HG02623 (cell line): ENCODE measurements at regions not wholly inside any gene's neighbourhood (a gene's known extent, or its start where the extent isn't known, plus 50 kb on each side); places are given as distances from the start of the nearest gene placed in this dataset.
"Not testable (repeated sequence)": the region's sequence is repeated elsewhere in the genome, so short reads cannot be mapped to it uniquely, and the experiment has no call there.

ENCODE experiments used
- ATAC-seq: cut with Tn5 transposase; IDR thresholded peaks from one replicate; pipeline ENCODE4 v1.9.1; 2021; ENCODE audit warnings: moderate library complexity; ENCODE audit not compliant: unreplicated experiment

DNA sequence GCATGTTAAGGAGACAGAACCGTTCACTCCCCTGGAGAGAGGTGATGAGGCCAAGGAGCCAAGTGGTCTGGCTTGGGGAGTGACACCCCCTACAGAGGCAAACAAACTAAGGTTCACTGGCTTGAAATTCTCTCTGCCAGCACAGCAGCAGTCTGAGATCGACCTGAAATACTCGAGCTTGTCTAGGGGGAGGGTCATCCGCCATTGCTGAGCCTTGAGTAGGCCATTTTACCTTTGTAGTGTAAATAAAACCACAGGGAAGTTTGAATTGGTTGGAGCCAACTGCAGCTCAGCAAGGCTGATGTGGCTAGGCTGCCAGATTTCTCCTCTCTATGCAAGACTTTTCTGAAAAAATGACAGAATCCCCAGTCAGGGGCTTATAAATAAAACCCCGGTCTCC is 52.9 kb downstream of the CDY2B start:
- ATAC-seq: not testable (repeated sequence)

GRCh38 chrY:17819700-17820099 is 60.3 kb downstream of the CDY2B start:
- not testable (repeated sequence) for ATAC-seq

- not testable (repeated sequence) for ATAC-seq
Measured at GRCh38 chrY:17819025-17819646, 60.9 kb downstream of the CDY2B start.

DNA sequence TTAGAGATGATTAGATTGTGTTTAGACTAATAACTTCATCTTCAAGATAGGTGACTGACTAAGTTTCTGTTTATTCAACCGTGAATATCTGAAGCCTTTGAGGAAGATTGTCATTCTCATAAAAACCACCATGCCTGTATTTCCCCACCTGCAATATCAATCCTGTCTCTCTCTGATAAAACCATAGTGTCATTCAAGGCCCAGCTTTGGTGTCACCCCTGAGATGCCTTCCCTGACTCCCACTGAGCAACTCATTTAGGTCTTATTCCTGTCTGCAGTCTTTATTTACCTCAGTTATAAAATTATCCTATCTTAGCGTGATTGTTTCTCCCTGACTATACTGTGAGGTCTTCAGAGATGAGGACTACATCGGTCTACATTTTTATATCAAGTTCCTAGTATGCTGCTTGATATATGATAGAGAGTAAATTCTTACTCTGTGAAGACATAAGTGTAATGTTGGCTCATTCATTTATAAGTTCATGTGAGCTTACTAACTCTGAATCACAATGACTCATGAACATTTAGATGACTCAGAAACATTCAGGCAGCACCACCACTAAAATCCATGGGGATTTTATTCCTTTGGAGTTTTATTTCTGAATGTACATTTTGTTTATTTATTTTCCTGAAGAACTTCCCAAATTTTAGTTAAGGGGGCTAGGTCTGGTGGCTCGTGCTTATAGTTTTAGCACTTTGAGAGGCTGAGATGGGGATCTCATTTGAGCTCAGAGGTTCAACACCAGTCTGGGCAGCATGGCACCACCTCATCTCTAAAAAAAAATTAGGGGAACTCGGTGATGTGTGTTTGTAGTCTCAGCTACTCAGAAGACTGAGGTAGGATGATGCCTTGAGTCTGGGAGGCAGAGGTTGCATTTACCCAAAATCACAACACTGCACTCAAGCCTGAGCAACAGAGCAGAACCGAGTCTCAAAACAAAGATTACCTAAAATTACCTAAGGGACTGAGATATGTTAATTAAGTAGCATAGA is 62.6 kb downstream of the CDY2B start:
- ATAC-seq: not testable (repeated sequence)

GRCh38 chrY:17812664-17813063 is 67.4 kb downstream of the CDY2B start:
- ATAC-seq: not testable (repeated sequence)

DNA sequence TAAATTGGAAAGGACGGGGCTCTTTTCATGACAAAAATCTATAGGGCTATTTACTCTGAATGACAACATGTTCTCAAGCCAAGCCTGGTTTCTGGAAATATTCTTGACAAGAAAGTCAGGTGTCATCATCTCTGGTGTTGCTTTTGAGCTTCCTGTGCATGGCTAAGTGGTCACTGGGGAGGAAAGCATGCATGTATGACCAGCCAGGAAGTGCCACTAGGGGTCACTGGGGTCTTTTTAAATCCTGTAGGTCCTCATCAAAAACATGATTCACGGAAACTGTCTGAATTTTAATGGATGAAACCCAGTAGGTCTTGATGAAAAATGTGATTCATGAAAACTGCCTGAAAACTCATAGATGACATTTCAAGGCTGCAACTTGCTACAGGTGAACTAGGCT is 80.1 kb downstream of the CDY2B start:
- ATAC-seq: not testable (repeated sequence)

- ATAC-seq: not testable (repeated sequence)
Measured at GRCh38 chrY:17787214-17787613, 92.8 kb downstream of the CDY2B start.

DNA sequence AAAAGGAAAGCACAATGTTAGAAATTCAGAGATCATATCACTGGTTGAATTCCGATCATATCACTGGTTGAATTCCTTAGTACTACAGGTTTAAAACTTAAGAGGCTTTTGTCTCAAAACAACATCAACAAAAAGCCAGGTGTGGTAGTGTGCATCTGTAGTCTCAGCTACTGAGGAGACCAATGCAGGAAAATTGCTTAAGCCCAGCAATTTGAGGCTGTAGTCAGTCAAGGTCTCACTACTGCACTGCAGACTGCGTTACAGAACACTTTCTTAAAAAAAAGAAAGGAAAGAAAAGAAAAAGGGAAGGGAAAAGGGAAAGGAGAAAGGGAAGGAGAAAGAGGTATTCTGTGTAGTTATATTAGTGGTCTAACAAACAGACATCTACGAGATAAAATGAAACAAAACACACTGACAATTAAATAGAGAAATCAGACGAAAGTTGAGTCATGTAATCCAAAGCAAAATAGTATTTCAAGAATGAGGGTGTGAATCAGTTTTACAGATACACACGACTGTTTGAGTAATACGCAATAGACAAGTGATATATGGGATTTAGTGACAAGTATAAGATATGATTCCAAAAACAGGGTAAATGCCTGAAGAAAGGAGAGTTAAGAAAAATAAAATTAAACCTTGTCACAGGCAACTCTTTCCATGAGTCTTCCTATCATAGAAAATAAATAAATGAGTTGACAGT is 113.9 kb downstream of the CDY2B start:
- not testable (repeated sequence) for ATAC-seq

GRCh38 chrY:17759213-17759612 is 120.8 kb downstream of the CDY2B start:
- ATAC-seq: not testable (repeated sequence)

DNA sequence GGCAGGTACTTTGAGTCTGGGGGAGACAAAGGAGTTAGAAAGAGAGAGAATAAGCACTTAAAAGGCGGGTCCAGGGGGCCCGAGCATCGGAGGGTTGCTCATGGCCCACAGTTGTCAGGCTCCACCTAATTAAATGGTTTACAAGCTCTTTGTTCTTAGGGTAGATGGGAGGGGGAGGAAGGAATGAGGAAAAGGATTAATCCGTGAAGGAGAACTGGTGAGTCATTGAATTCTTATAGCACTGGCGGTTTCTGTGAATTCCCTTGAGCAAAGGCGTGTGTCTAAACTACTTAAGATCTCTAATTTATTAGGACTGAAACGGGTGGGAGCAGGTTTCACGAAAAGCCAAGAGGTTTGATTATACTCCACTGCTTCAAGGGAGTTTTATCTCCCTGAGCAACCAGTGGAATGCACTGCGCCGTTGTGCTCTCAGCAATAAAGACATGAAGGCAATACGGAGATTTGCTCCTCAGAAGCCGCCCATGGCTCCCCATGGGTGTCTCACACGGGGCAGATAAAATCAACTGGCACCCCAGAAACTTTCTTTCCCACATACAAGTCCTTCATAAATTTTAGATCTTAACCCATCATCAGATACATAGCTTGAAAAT is 127.0 kb downstream of the CDY2B start:
- ATAC-seq: not testable (repeated sequence)

- ATAC-seq: not testable (repeated sequence)
Measured at GRCh38 chrY:17739852-17740251, 140.2 kb downstream of the CDY2B start.

- not testable (repeated sequence) for ATAC-seq
Measured at GRCh38 chrY:17729474-17729873, 150.5 kb downstream of the CDY2B start.

- ATAC-seq: not testable (repeated sequence)
Measured at GRCh38 chrY:17716329-17717043, 163.5 kb downstream of the CDY2B start.

DNA sequence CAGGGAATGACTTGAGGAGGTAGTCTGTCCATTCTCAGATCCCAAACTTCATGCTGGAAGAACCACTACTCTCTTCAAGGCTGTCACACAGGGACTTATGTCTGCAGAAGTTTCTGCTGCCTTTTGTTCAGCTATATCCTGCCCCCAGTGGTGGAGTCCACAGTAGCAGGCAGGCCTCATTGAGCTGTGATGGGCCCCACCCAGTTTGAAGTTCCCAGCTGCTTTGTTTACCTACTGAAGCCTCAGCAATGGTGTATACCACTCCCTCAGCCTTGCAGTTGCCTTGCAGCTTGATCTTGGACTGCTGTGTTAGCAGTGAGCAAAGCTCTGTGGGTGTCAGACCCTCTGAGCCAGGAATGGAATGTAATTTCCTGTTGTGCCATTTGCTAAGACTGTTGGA is 212.0 kb downstream of the CDY2B start:
- ATAC-seq: not testable (repeated sequence)

DNA sequence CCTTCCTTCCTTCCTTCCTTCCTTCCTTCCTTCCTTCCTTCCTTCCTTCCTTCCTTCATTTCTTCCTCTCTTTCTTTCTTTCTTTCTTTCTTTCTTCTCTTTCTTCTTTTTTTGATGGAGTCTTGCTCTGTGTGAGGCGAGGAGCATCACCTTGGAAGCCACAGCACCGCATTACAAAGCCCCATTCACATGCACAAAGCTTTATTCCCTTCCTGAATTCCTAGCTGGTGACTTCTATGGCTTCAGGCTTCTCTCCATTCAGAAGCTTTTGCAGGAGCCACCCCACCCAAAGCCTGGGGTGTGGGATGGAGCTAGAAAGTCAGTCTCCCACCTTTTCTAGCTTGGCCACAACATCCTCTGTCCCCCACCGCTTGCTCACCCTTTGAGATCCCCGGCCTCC is 237.0 kb downstream of the CDY2B start:
- ATAC-seq: not testable (repeated sequence)

DNA sequence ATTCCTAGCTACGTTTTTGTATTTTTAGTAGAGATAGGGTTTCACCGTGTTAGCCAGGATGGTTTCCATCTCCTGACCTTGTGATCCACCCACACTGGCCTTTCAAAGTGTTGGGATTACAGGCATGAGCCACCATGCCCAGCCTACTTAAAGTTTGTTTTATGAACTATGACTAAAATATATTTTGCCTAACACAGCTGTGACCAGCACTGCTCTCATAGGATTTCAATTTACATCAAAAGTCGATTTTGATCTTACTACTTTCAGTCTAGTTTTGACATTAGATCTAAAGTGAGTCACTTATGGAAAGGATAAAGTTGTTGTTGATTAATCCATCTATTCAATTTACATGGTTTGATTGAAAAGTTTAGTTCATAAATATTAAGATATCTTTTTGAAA is 245.5 kb downstream of the CDY2B start:
- ATAC-seq: not testable (repeated sequence)

- not testable (repeated sequence) for ATAC-seq
Measured at GRCh38 chrY:17611256-17611655, 268.8 kb downstream of the CDY2B start.

GRCh38 chrY:17610649-17611048 is 269.4 kb downstream of the CDY2B start:
- not testable (repeated sequence) for ATAC-seq

GRCh38 chrY:17607150-17607549 is 272.9 kb downstream of the CDY2B start:
- ATAC-seq: not testable (repeated sequence)

DNA sequence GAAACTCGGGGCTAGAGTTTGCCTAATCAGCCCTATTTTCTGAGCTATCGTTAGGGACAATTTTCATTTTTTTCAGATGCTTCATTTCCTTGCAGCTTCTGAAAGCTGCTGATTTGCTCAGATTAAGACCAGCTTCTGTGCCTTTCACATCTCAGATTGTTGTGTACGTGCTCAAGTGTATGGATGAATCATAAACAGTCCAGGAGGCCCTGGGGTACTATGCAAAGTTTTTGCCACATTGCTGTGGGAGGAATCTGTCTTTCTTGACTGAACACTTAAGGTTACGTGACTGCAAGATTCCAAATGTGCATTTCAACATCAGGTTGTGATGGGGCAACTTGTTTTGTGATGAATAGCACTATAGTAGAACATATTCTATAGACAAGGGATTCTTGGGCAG is 280.8 kb downstream of the CDY2B start:
- not testable (repeated sequence) for ATAC-seq
